Fibroblast of lung (primary cell): ENCODE measurements at regions not wholly inside any gene's neighbourhood (a gene's known extent, or its start where the extent isn't known, plus 50 kb on each side); places are given as distances from the start of the nearest gene placed in this dataset.

Experiments used
- DNase-seq, 2 donors: peaks; one replicate each; pipeline versions ENCODE4 v3.0.0 to v3.0.0-alpha.2; 2010; ENCODE audit warnings: low read depth in 2 of 2
- H2AFZ ChIP-seq: 2 replicates; pipeline ENCODE4 v1.5.1; 2012; ENCODE audit warnings: low read length, control low read depth, inconsistent platforms
- H3K27ac ChIP-seq: 2 replicates; pipeline ENCODE4 v1.5.1; 2011; ENCODE audit warnings: low read length, control low read depth; ENCODE audit not compliant: insufficient read depth
- H3K27me3 ChIP-seq: 2 replicates; pipeline ENCODE4 v1.5.1; 2011; ENCODE audit warnings: mild to moderate bottlenecking, low read length; ENCODE audit not compliant: control insufficient read depth, insufficient read depth
- H3K36me3 ChIP-seq: 2 replicates; pipeline ENCODE4 v1.5.1; 2011; ENCODE audit warnings: low read length; ENCODE audit not compliant: control insufficient read depth, insufficient read depth
- H3K4me1 ChIP-seq: 2 replicates; pipeline ENCODE4 v1.5.1; 2011; ENCODE audit warnings: low read length; ENCODE audit not compliant: control insufficient read depth, insufficient read depth; ENCODE audit errors: extremely low read depth
- H3K4me2 ChIP-seq: 2 replicates; pipeline ENCODE4 v1.5.1; 2011; ENCODE audit warnings: low read length, control low read depth; ENCODE audit not compliant: insufficient read depth; ENCODE audit errors: extremely low read depth
- H3K4me3 ChIP-seq, 4 experiments: fragments of 200-600 bp in 1 of 4; sonication (generic) in 1 of 4; replicated peaks in 1 of 4; 2 replicates each; pipeline ENCODE4 v1.5.1; 2011 to 2016; ENCODE audit warnings: low read length in 4 of 4, low read depth in 3 of 4, mild to moderate bottlenecking in 3 of 4, control low read depth in 2 of 4, inconsistent platforms in 1 of 4, mixed read lengths in 1 of 4; ENCODE audit not compliant: insufficient read depth in 1 of 4; ENCODE audit errors: control extremely low read depth in 1 of 4
- H3K79me2 ChIP-seq: 2 replicates; pipeline ENCODE4 v1.5.1; 2012; ENCODE audit warnings: mild to moderate bottlenecking, low read length, inconsistent platforms; ENCODE audit not compliant: control insufficient read depth, insufficient read depth
- H3K9ac ChIP-seq: 2 replicates; pipeline ENCODE4 v1.5.1; 2011; ENCODE audit warnings: mild to moderate bottlenecking, low read length, control low read depth; ENCODE audit not compliant: insufficient read depth
- H3K9me3 ChIP-seq: 2 replicates; pipeline ENCODE4 v1.5.1; 2012; ENCODE audit warnings: low read depth, low read length; ENCODE audit not compliant: control insufficient read depth, insufficient read depth
- H4K20me1 ChIP-seq: 2 replicates; pipeline ENCODE4 v1.5.1; 2011; ENCODE audit warnings: low read length; ENCODE audit not compliant: control insufficient read depth, insufficient read depth; ENCODE audit errors: extremely low read depth
- EZH2 ChIP-seq: IDR thresholded peaks from 2 replicates; pipeline ENCODE4 v1.5.1; 2012; ENCODE audit warnings: low read length, control low read depth, mild to moderate bottlenecking; ENCODE audit errors: missing control alignments
- TF ChIP-seq, protein P1 (sequence below), 2 donors: IDR thresholded peaks in 1 of 2; conservative IDR thresholded peaks in 1 of 2; 1 replicate in 1 of 2; 2 replicates in 1 of 2; pipeline ENCODE4 v1.5.1; 2011 to 2012; ENCODE audit warnings: low read length in 2 of 2, control low read depth in 1 of 2, inconsistent platforms in 1 of 2, low read depth in 1 of 2, mild to moderate bottlenecking in 1 of 2

GRCh38 chr6:54574671-54575070, 266.4 kb downstream of the TINAG start:
- Histone ChIP-seq H3K79me2 (no peaks in the 10 kb centered on the region), H2AFZ (no peak overlapping the region), H3K4me1 (no peaks in the 10 kb centered on the region), H3K9me3 (no peaks in the 10 kb centered on the region), H3K9ac (no peak overlapping the region), H3K36me3 (no peaks in the 10 kb centered on the region), H3K4me2 (no peak overlapping the region), H3K4me3 (no peak overlapping the region), H3K27me3 (no peaks in the 10 kb centered on the region), H4K20me1 (no peaks in the 10 kb centered on the region), H3K27ac (no peak overlapping the region)
- no peak for DNase-seq
- TF ChIP-seq EZH2, result no peak

DNA sequence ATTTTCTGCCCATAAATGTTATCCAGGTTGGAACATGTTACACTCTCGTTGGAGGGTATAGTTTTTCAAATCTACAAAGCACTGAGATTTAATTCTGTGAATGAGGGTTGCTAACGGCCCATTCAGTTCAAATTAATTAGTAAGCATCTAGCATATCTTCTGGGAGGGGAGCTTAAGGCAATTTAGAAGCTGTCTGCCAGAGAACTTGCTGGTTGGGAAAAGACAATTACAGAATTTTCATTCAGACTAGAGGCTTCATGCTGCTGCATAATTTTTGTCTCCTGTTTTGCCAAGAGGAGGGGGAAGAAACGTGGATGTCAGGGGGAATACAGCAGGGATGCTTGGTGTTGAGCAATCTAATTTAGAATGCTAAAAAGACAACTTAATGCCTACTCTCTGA, 268.3 kb upstream of the FAM83B start:
- H3K4me2 ChIP-seq, result no peak overlapping the region
- H4K20me1 ChIP-seq, result no peaks in the 10 kb centered on the region
- no peaks in the 10 kb centered on the region for H3K27me3 ChIP-seq
- no peaks in the 10 kb centered on the region for H3K9me3 ChIP-seq
- no peak overlapping the region for H3K4me3 ChIP-seq
- no peaks in the 10 kb centered on the region for H3K4me1 ChIP-seq
- H3K27ac ChIP-seq, result no peak overlapping the region
- H2AFZ ChIP-seq, result no peak overlapping the region
- H3K36me3 ChIP-seq, result no peaks in the 10 kb centered on the region
- H3K9ac ChIP-seq, result no peak overlapping the region
- H3K79me2 ChIP-seq, result no peaks in the 10 kb centered on the region
- TF ChIP-seq, protein P1, sequence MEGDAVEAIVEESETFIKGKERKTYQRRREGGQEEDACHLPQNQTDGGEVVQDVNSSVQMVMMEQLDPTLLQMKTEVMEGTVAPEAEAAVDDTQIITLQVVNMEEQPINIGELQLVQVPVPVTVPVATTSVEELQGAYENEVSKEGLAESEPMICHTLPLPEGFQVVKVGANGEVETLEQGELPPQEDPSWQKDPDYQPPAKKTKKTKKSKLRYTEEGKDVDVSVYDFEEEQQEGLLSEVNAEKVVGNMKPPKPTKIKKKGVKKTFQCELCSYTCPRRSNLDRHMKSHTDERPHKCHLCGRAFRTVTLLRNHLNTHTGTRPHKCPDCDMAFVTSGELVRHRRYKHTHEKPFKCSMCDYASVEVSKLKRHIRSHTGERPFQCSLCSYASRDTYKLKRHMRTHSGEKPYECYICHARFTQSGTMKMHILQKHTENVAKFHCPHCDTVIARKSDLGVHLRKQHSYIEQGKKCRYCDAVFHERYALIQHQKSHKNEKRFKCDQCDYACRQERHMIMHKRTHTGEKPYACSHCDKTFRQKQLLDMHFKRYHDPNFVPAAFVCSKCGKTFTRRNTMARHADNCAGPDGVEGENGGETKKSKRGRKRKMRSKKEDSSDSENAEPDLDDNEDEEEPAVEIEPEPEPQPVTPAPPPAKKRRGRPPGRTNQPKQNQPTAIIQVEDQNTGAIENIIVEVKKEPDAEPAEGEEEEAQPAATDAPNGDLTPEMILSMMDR (conservative IDR thresholded peaks at IDR 0.05 in 1 of 2, IDR thresholded peaks at IDR 0.05 in 1 of 2; ENCODE audit: low read depth in 1 of 2, low read length in 2 of 2), result no peak
- no peak for TF ChIP-seq EZH2
- no peak for DNase-seq

GRCh38 chr6:54579011-54579410, 267.6 kb upstream of the FAM83B start:
- Histone ChIP-seq H4K20me1 (no peaks in the 10 kb centered on the region), H3K27me3 (no peaks in the 10 kb centered on the region), H3K4me2 (no peak overlapping the region), H3K9ac (no peak overlapping the region), H3K36me3 (no peaks in the 10 kb centered on the region), H3K27ac (no peak overlapping the region), H3K4me3 (no peak overlapping the region), H3K9me3 (no peaks in the 10 kb centered on the region), H3K79me2 (no peaks in the 10 kb centered on the region), H2AFZ (no peak overlapping the region), H3K4me1 (no peaks in the 10 kb centered on the region)
- peak in 1 of 2 donors; percentile 46 for DNase-seq
- no peak for TF ChIP-seq EZH2
- TF ChIP-seq, protein P1 (conservative IDR thresholded peaks at IDR 0.05 in 1 of 2, IDR thresholded peaks at IDR 0.05 in 1 of 2; ENCODE audit: low read depth in 1 of 2, low read length in 2 of 2), result no peak
